ENCODE measurements at regions not wholly inside any gene's neighbourhood (a gene's known extent, or its start where the extent isn't known, plus 50 kb on each side); places are given as distances from the start of the nearest gene placed in this dataset.

DNA sequence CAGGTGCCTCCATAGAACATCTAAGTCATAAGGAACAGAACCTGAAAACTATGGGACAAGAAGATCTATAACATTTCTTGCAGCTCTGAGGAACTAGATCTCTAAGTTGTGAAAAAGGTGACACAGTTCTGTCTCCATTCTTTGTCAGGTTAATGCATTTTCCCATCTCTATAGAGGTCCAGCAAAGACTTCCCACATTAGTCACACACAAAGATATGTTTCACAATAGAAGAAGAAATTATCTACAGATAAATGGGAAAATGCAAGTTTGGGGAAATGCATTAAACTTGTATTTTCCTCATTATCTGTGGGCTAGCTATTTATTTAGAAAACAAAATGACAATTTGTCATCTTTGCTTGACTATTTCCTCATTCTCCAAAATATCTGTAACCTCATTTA, 458.6 kb upstream of the PAPPA start:
- TF ChIP-seq, protein P1, sequence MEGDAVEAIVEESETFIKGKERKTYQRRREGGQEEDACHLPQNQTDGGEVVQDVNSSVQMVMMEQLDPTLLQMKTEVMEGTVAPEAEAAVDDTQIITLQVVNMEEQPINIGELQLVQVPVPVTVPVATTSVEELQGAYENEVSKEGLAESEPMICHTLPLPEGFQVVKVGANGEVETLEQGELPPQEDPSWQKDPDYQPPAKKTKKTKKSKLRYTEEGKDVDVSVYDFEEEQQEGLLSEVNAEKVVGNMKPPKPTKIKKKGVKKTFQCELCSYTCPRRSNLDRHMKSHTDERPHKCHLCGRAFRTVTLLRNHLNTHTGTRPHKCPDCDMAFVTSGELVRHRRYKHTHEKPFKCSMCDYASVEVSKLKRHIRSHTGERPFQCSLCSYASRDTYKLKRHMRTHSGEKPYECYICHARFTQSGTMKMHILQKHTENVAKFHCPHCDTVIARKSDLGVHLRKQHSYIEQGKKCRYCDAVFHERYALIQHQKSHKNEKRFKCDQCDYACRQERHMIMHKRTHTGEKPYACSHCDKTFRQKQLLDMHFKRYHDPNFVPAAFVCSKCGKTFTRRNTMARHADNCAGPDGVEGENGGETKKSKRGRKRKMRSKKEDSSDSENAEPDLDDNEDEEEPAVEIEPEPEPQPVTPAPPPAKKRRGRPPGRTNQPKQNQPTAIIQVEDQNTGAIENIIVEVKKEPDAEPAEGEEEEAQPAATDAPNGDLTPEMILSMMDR (IDR thresholded peaks at IDR 0.05; ENCODE audit: low read length): no peak
- no peak for TF ChIP-seq EZH2phosphoT487 (IDR thresholded peaks at IDR 0.05; ENCODE audit: low read length)
